Adipocyte (in vitro differentiated cells): ENCODE measurements at regions not wholly inside any gene's neighbourhood (a gene's known extent, or its start where the extent isn't known, plus 50 kb on each side); places are given as distances from the start of the nearest gene placed in this dataset.
"Not testable (repeated sequence)": the region's sequence is repeated elsewhere in the genome, so short reads cannot be mapped to it uniquely, and the experiment has no call there.

Experiments used
- DNase-seq: peaks from one replicate; pipeline ENCODE4 v3.0.0-alpha.2; 2015; ENCODE audit warnings: low read depth
- H3K27me3 ChIP-seq: replicated peaks from 2 replicates; pipeline ENCODE4 v1.7.0; 2013; ENCODE audit warnings: mild to moderate bottlenecking, low read length, moderate library complexity; ENCODE audit not compliant: control insufficient read depth, insufficient read depth
- H3K36me3 ChIP-seq: 2 replicates; pipeline ENCODE4 v1.7.0; 2013; ENCODE audit warnings: low read length, mild to moderate bottlenecking, moderate library complexity; ENCODE audit not compliant: control insufficient read depth, insufficient read depth, severe bottlenecking
- H3K4me1 ChIP-seq: 2 replicates; pipeline ENCODE4 v1.7.0; 2013; ENCODE audit warnings: mild to moderate bottlenecking, low read length, moderate library complexity; ENCODE audit not compliant: control insufficient read depth, insufficient read depth
- H3K4me3 ChIP-seq: 2 replicates; pipeline ENCODE4 v1.7.0; 2013; ENCODE audit warnings: mild to moderate bottlenecking, low read length, moderate library complexity
- H3K9ac ChIP-seq: 2 replicates; pipeline ENCODE4 v1.7.0; 2013; ENCODE audit warnings: mild to moderate bottlenecking, low read length, moderate library complexity
- H3K9me3 ChIP-seq: 2 replicates; pipeline ENCODE4 v1.7.0; 2013; ENCODE audit warnings: mild to moderate bottlenecking, low read length, moderate library complexity; ENCODE audit not compliant: control insufficient read depth

- H3K36me3 ChIP-seq = no peaks in the 10 kb centered on the region
- H3K4me3 ChIP-seq = no peak overlapping the region
- H3K9ac ChIP-seq = no peak overlapping the region
- no peak for DNase-seq
- peaks cover 8% of the 10 kb centered on the region for H3K9me3 ChIP-seq
- H3K4me1 ChIP-seq = no peaks in the 10 kb centered on the region
- no peaks in the 10 kb centered on the region for H3K27me3 ChIP-seq
These were observed 209.8 kb upstream of the ELAVL2 start for GRCh38 chr9:24035816-24036215.

DNA sequence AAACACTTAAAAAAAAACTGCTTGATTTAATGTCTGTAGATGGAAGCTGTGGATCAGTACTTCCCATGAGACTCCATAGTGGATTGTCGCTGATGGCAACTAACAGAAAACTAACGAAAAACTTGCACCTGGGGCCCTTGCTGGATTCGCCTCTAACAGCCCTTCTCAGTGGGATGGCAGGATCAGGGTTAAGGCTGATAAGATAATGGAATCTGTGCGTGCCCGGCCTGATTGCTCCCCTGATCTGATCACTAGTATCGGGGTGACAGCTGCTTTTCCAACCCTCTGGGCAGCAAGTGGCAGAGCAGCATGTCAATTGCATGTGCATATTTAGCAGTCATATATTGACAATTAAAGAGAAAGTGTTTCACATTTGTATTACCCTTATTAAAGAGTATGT, 185.8 kb upstream of the ELAVL2 start:
- no peaks in the 10 kb centered on the region for H3K36me3 ChIP-seq
- DNase-seq = no peak
- no peak overlapping the region for H3K4me3 ChIP-seq
- no peaks in the 10 kb centered on the region for H3K9me3 ChIP-seq
- H3K4me1 ChIP-seq = no peaks in the 10 kb centered on the region
- no peaks in the 10 kb centered on the region for H3K27me3 ChIP-seq
- H3K9ac ChIP-seq = no peak overlapping the region

DNA sequence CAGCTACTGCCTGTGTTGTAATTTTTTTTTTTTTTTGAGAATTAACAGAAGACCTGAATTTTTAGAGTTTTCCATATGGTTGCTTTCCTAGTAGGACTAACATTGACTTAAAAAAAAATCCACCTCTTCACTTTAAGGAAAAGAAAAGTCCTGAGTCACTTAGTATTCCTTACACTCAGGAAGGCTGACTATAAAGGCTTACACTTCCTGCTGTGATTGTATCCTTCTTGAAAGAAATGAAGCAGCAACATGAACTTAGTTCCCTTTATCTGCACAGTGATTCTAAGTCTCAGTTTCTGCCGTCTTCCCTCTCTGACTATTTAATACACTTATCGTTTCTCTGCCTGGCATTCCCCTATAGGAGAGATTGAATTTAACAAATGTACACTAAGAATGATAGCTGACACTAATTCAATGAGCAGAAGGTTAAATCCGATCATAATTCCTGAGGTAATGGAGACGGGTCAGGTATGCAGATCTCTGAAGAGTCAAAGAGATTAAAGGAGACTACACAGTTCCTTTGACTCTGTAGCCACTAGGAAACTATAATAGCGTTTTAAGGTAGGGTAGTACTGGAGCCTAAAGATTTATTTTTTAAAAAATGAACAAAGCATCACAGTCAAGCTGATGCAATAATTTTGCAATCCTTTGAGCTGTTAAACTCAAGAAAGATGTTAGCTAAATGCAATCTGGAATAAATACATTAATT, 185.1 kb upstream of the ELAVL2 start:
- Histone ChIP-seq H3K4me1 (no peaks in the 10 kb centered on the region), H3K9me3 (no peaks in the 10 kb centered on the region), H3K4me3 (no peak overlapping the region), H3K36me3 (no peaks in the 10 kb centered on the region), H3K9ac (no peak overlapping the region), H3K27me3 (no peaks in the 10 kb centered on the region)
- DNase-seq = peak; percentile 3

- Histone ChIP-seq H3K9me3 (no peaks in the 10 kb centered on the region), H3K27me3 (no peaks in the 10 kb centered on the region), H3K4me3 (no peak overlapping the region), H3K36me3 (no peaks in the 10 kb centered on the region), H3K4me1 (no peaks in the 10 kb centered on the region), H3K9ac (no peak overlapping the region)
- DNase-seq = no peak
These were observed 183.3 kb upstream of the ELAVL2 start for GRCh38 chr9:24009322-24009721.

GRCh38 chr9:24007185-24007584, 181.1 kb upstream of the ELAVL2 start:
- no peak for DNase-seq
- H3K4me3 ChIP-seq = no peak overlapping the region
- H3K9ac ChIP-seq = no peak overlapping the region
- no peaks in the 10 kb centered on the region for H3K36me3 ChIP-seq
- no peaks in the 10 kb centered on the region for H3K27me3 ChIP-seq
- H3K9me3 ChIP-seq = no peaks in the 10 kb centered on the region
- H3K4me1 ChIP-seq = no peaks in the 10 kb centered on the region

DNA sequence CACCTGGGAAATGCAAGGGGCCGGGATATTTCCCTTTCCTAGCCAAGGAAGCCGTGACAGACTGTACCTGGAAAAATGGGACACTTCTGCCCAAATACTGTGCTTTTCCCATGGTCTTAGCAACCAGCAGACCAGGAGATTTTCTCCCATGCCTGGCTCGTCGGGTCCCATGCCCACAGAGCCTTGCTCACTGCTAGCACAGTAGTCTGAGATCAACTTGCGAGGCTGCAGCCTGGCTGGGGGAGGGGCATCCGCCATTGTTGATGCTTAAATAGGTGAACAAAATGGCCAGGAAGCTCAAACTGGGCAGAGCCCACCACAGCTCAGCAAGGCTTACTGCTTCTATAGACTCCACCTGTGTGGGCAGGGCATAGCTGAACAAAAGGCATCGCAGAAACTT, 165.8 kb upstream of the ELAVL2 start:
- H3K27me3 ChIP-seq, DNase-seq, H3K9me3 ChIP-seq, H3K9ac ChIP-seq, H3K36me3 ChIP-seq, H3K4me3 ChIP-seq, H3K4me1 ChIP-seq: not testable (repeated sequence)

DNA sequence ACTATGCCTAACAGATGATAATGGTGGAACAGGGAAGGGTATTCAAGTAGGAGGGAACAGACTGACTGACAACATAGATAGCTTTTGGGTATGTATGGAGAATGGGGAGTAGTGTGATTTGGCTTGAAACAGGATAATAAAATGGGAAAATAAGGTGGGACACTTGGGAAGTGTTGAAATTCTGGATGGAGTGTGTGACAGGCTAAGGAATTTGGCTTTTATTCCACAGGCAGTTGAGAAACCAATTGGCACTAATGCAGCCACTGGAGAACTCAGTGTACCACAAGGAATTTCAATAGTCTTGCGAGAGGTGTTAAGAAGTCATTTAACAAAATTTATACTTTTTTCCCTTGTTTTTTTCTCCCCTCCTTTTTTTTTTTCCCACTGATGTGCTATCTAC, 153.5 kb upstream of the ELAVL2 start:
- Histone ChIP-seq H3K27me3 (no peaks in the 10 kb centered on the region), H3K4me3 (no peak overlapping the region), H3K36me3 (no peaks in the 10 kb centered on the region), H3K9ac (no peak overlapping the region), H3K4me1 (no peaks in the 10 kb centered on the region), H3K9me3 (no peaks in the 10 kb centered on the region)
- no peak for DNase-seq

GRCh38 chr9:23962101-23962500, 136.1 kb upstream of the ELAVL2 start:
- H3K4me1 ChIP-seq = no peaks in the 10 kb centered on the region
- H3K4me3 ChIP-seq = no peak overlapping the region
- H3K9me3 ChIP-seq = peaks cover 16% of the 10 kb centered on the region
- H3K9ac ChIP-seq = no peak overlapping the region
- DNase-seq = no peak
- H3K36me3 ChIP-seq = no peaks in the 10 kb centered on the region
- H3K27me3 ChIP-seq = no peaks in the 10 kb centered on the region

GRCh38 chr9:23945897-23946296, 119.9 kb upstream of the ELAVL2 start:
- H3K9ac ChIP-seq = no peak overlapping the region
- H3K27me3 ChIP-seq = no peaks in the 10 kb centered on the region
- DNase-seq = no peak
- peaks cover 36% of the 10 kb centered on the region for H3K9me3 ChIP-seq
- no peaks in the 10 kb centered on the region for H3K36me3 ChIP-seq
- H3K4me3 ChIP-seq = no peak overlapping the region
- no peaks in the 10 kb centered on the region for H3K4me1 ChIP-seq

- no peaks in the 10 kb centered on the region for H3K27me3 ChIP-seq
- H3K9ac ChIP-seq = no peak overlapping the region
- no peaks in the 10 kb centered on the region for H3K4me1 ChIP-seq
- no peaks in the 10 kb centered on the region for H3K36me3 ChIP-seq
- no peak for DNase-seq
- no peak overlapping the region for H3K4me3 ChIP-seq
- H3K9me3 ChIP-seq = peaks cover 39% of the 10 kb centered on the region
These were observed 115.0 kb upstream of the ELAVL2 start for GRCh38 chr9:23941051-23941450.

DNA sequence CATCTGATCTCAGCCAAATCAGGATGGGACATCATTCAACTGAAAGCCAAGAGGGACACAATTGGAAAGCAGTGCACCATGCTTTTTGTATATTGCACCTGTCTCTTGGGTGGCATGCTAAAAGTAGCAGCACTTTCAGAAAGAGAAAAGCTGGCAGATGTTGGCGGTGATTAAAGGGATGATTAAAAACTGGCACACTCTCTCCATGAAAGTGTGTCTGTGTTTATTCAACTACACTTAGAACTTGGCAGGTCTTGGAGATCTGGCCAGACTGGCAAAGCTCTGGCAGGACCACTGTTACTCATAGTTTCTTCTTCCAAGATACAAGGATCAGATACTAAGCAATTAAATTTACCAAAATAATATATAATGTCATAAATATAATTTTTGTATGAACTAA, 112.9 kb upstream of the ELAVL2 start:
- H3K36me3 ChIP-seq = no peaks in the 10 kb centered on the region
- H3K27me3 ChIP-seq = no peaks in the 10 kb centered on the region
- no peak overlapping the region for H3K9ac ChIP-seq
- H3K4me3 ChIP-seq = no peak overlapping the region
- H3K9me3 ChIP-seq = peaks cover 19% of the 10 kb centered on the region
- H3K4me1 ChIP-seq = no peaks in the 10 kb centered on the region
- no peak for DNase-seq

GRCh38 chr9:23934291-23934906, 108.4 kb upstream of the ELAVL2 start:
- no peak overlapping the region for H3K9ac ChIP-seq
- no peaks in the 10 kb centered on the region for H3K4me1 ChIP-seq
- H3K36me3 ChIP-seq = no peaks in the 10 kb centered on the region
- no peak overlapping the region for H3K4me3 ChIP-seq
- DNase-seq = no peak
- no peaks in the 10 kb centered on the region for H3K27me3 ChIP-seq
- H3K9me3 ChIP-seq = no peaks in the 10 kb centered on the region
